Lower leg skin (tissue), 3 donors: ENCODE measurements at regions not wholly inside any gene's neighbourhood (a gene's known extent, or its start where the extent isn't known, plus 50 kb on each side); places are given as distances from the start of the nearest gene placed in this dataset.

ENCODE experiments used
- CTCF ChIP-seq, 3 donors: fragments of 450-650 bp; IDR thresholded peaks; one replicate each; pipeline ENCODE4 v1.5.1; 2016; ENCODE audit warnings: antibody characterized with exemption in 3 of 3, mild to moderate bottlenecking in 3 of 3, moderate library complexity in 2 of 3
- POLR2A ChIP-seq, 2 donors: fragments of 450-650 bp; IDR thresholded peaks; one replicate each; pipeline ENCODE4 v1.6.1; 2016 to 2017; ENCODE audit warnings: antibody characterized with exemption in 2 of 2, mild to moderate bottlenecking in 1 of 2, moderate library complexity in 1 of 2

- no peak for TF ChIP-seq CTCF (IDR thresholded peaks at IDR 0.05)
- no peak for TF ChIP-seq POLR2A (IDR thresholded peaks at IDR 0.05)
These were observed 208.7 kb downstream of the RBM19 start for GRCh38 chr12:113757221-113758002.
